Activated CD4-positive, CD25-positive, alpha-beta regulatory T cell treated with anti-CD3 and anti-CD28 coated beads, Interleukin-2, amount 50 U/mL, for 16 hours (primary cell): ENCODE measurements at regions not wholly inside any gene's neighbourhood (a gene's known extent, or its start where the extent isn't known, plus 50 kb on each side); places are given as distances from the start of the nearest gene placed in this dataset.
"Not testable (repeated sequence)": the region's sequence is repeated elsewhere in the genome, so short reads cannot be mapped to it uniquely, and the experiment has no call there.

ENCODE experiments used
- DNase-seq: peaks from one replicate; pipeline ENCODE4 v3.0.0-alpha.2; 2020; ENCODE audit warnings: low read depth, low spot score

- no peak for DNase-seq
These were observed 273.7 kb downstream of the SOX2 start for GRCh38 chr3:181985386-181985785.

- no peak for DNase-seq
These were observed 276.0 kb downstream of the SOX2 start for GRCh38 chr3:181987736-181988135.

GRCh38 chr3:181998828-181999227 lies 287.1 kb downstream of the SOX2 start:
- DNase-seq, result no peak

GRCh38 chr3:181999314-181999713 lies 287.6 kb downstream of the SOX2 start:
- DNase-seq, result no peak

- no peak for DNase-seq
These were observed 288.7 kb downstream of the SOX2 start for GRCh38 chr3:182000447-182000846.

- no peak for DNase-seq
These were observed 293.5 kb downstream of the SOX2 start for GRCh38 chr3:182005219-182005618.

GRCh38 chr3:182005701-182006100 lies 294.0 kb downstream of the SOX2 start:
- DNase-seq, result no peak

GRCh38 chr3:182006431-182006830 lies 294.7 kb downstream of the SOX2 start:
- DNase-seq, result no peak

GRCh38 chr3:182007441-182007840 lies 295.7 kb downstream of the SOX2 start:
- no peak for DNase-seq

- no peak for DNase-seq
These were observed 306.6 kb downstream of the SOX2 start for GRCh38 chr3:182018361-182018760.

- DNase-seq, result no peak
These were observed 308.2 kb downstream of the SOX2 start for GRCh38 chr3:182019926-182020325.

GRCh38 chr3:182023843-182024242 lies 312.1 kb downstream of the SOX2 start:
- DNase-seq, result no peak

- DNase-seq, result no peak
These were observed 315.6 kb downstream of the SOX2 start for GRCh38 chr3:182027366-182027765.

GRCh38 chr3:182028081-182028480 lies 316.4 kb downstream of the SOX2 start:
- DNase-seq, result no peak

- not testable (repeated sequence) for DNase-seq
These were observed 322.5 kb downstream of the SOX2 start for GRCh38 chr3:182034231-182034630.

GRCh38 chr3:182035324-182035723 lies 323.6 kb downstream of the SOX2 start:
- no peak for DNase-seq

GRCh38 chr3:182036382-182036781 lies 324.7 kb downstream of the SOX2 start:
- DNase-seq, result no peak

- DNase-seq, result no peak
These were observed 330.1 kb downstream of the SOX2 start for GRCh38 chr3:182041668-182042291.

GRCh38 chr3:182045736-182046135 lies 334.0 kb downstream of the SOX2 start:
- DNase-seq, result no peak

- no peak for DNase-seq
These were observed 334.5 kb downstream of the SOX2 start for GRCh38 chr3:182046166-182046764.

- no peak for DNase-seq
These were observed 339.2 kb downstream of the SOX2 start for GRCh38 chr3:182050932-182051331.

GRCh38 chr3:182052332-182052731 lies 340.6 kb downstream of the SOX2 start:
- DNase-seq, result no peak

- DNase-seq, result no peak
These were observed 341.0 kb downstream of the SOX2 start for GRCh38 chr3:182052757-182053156.

GRCh38 chr3:182058488-182058887 lies 346.8 kb downstream of the SOX2 start:
- DNase-seq, result no peak
